Bronchial epithelial cell (primary cell): ENCODE measurements at regions not wholly inside any gene's neighbourhood (a gene's known extent, or its start where the extent isn't known, plus 50 kb on each side); places are given as distances from the start of the nearest gene placed in this dataset.

ENCODE experiments used
- DNase-seq: peaks from one replicate; pipeline ENCODE4 v3.0.0-alpha.2; 2010; ENCODE audit warnings: low read depth
- FAIRE-seq: peaks from 2 replicates; lab custom pipeline; 2011; peaks lifted over from hg19 to GRCh38; lab: Jason Lieb, UNC
- H3K27me3 ChIP-seq: 2 replicates; pipeline ENCODE4 v1.5.1; 2011; ENCODE audit warnings: low read length; ENCODE audit not compliant: control insufficient read depth, insufficient read depth
- H3K36me3 ChIP-seq: 2 replicates; pipeline ENCODE4 v1.5.1; 2011; ENCODE audit warnings: low read length; ENCODE audit not compliant: control insufficient read depth, insufficient read depth
- H3K4me3 ChIP-seq: 2 replicates; pipeline ENCODE4 v1.5.1; 2011; ENCODE audit warnings: mild to moderate bottlenecking, low read depth, low read length, control low read depth
- TF ChIP-seq, protein P1 (sequence below): IDR thresholded peaks from 2 replicates; pipeline ENCODE4 v1.5.1; 2011; ENCODE audit warnings: mild to moderate bottlenecking, moderate library complexity, low read length, control low read depth, inconsistent platforms; ENCODE audit not compliant: insufficient read depth, severe bottlenecking

- H3K36me3 ChIP-seq = no peaks in the 10 kb centered on the region
- DNase-seq (no peak), FAIRE-seq (no peak)
- TF ChIP-seq, protein P1, sequence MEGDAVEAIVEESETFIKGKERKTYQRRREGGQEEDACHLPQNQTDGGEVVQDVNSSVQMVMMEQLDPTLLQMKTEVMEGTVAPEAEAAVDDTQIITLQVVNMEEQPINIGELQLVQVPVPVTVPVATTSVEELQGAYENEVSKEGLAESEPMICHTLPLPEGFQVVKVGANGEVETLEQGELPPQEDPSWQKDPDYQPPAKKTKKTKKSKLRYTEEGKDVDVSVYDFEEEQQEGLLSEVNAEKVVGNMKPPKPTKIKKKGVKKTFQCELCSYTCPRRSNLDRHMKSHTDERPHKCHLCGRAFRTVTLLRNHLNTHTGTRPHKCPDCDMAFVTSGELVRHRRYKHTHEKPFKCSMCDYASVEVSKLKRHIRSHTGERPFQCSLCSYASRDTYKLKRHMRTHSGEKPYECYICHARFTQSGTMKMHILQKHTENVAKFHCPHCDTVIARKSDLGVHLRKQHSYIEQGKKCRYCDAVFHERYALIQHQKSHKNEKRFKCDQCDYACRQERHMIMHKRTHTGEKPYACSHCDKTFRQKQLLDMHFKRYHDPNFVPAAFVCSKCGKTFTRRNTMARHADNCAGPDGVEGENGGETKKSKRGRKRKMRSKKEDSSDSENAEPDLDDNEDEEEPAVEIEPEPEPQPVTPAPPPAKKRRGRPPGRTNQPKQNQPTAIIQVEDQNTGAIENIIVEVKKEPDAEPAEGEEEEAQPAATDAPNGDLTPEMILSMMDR = no peak
- no peak overlapping the region for H3K4me3 ChIP-seq
- no peaks in the 10 kb centered on the region for H3K27me3 ChIP-seq
Observed at GRCh38 chr21:35357041-35357780, 308.1 kb upstream of the RUNX1 start.

DNA sequence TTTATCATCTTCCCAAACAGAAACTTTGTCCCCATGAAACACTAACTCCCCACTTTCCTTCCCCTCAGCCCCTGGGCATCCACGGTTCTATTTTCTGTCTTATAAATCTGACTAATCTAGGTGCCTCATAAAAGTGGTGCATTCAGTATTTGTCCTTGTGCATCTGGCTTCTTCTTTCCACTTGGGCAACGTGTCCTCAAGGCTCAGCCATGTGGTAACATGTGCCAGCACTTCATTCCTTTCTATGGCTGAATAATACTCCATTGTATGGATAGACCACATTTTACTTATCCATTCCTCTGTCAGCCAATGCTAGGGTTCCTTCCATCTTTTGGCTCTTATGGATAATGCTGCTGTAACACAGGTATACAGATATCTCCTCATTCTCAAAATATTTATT lies 305.0 kb upstream of the RUNX1 start:
- Histone ChIP-seq H3K27me3 (no peaks in the 10 kb centered on the region), H3K36me3 (no peaks in the 10 kb centered on the region), H3K4me3 (no peak overlapping the region)
- FAIRE-seq (no peak), DNase-seq (no peak)
- TF ChIP-seq, protein P1 = no peak

- no peak for FAIRE-seq
- no peak overlapping the region for H3K4me3 ChIP-seq
- H3K36me3 ChIP-seq = no peaks in the 10 kb centered on the region
- TF ChIP-seq, protein P1 = no peak
- no peaks in the 10 kb centered on the region for H3K27me3 ChIP-seq
- DNase-seq = no peak
Observed at GRCh38 chr21:35352793-35353192, 303.7 kb upstream of the RUNX1 start.

DNA sequence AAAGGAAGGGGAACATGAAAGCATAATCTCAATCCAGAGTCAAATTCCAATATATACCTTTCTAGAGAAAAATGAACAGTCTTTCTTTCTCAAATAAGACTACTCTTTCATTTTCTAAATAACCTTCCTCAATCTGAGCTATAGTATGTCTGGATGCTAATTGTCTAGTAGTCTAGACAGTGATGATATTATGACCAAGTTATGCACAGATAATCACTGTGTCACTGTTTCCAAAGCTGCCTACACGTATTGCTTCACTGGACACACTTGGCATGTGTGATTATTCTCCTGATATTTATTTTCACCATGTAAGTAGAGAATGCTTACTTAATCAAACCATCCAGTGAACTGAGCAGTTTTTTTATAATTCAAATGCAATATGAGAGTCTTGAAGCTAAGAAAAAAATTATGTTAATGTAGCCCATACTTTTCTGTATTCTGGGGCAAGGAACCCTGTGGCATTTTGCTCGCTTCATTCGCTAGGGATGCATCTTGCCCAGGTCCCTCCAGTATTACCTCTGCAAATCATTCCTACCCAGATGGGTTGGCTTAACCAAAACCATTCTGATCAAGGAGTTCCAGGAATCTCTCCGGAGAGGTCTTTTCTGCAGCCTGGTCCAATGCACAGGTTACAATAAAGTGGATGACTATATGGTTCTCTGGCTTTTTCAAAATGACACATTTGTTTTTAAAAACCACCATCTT lies 303.1 kb upstream of the RUNX1 start:
- FAIRE-seq = no peak
- TF ChIP-seq, protein P1 = no peak
- no peak overlapping the region for H3K4me3 ChIP-seq
- H3K36me3 ChIP-seq = no peaks in the 10 kb centered on the region
- no peaks in the 10 kb centered on the region for H3K27me3 ChIP-seq
- DNase-seq = peak; percentile 89

- TF ChIP-seq, protein P1 = no peak
- H3K4me3 ChIP-seq = no peak overlapping the region
- DNase-seq = no peak
- no peaks in the 10 kb centered on the region for H3K36me3 ChIP-seq
- no peaks in the 10 kb centered on the region for H3K27me3 ChIP-seq
- FAIRE-seq = no peak
Observed at GRCh38 chr21:35351434-35351833, 302.3 kb upstream of the RUNX1 start.

GRCh38 chr21:35350965-35351364 lies 301.9 kb upstream of the RUNX1 start:
- DNase-seq = peak; percentile 79
- Histone ChIP-seq H3K4me3 (no peak overlapping the region), H3K36me3 (no peaks in the 10 kb centered on the region), H3K27me3 (no peaks in the 10 kb centered on the region)
- TF ChIP-seq, protein P1 = no peak
- FAIRE-seq = no peak
